ENCODE measurements at regions not wholly inside any gene's neighbourhood (a gene's known extent, or its start where the extent isn't known, plus 50 kb on each side); places are given as distances from the start of the nearest gene placed in this dataset.
A peak's percentile ranks its signal among the peaks of the same experiment; 100 is the strongest.

DNA sequence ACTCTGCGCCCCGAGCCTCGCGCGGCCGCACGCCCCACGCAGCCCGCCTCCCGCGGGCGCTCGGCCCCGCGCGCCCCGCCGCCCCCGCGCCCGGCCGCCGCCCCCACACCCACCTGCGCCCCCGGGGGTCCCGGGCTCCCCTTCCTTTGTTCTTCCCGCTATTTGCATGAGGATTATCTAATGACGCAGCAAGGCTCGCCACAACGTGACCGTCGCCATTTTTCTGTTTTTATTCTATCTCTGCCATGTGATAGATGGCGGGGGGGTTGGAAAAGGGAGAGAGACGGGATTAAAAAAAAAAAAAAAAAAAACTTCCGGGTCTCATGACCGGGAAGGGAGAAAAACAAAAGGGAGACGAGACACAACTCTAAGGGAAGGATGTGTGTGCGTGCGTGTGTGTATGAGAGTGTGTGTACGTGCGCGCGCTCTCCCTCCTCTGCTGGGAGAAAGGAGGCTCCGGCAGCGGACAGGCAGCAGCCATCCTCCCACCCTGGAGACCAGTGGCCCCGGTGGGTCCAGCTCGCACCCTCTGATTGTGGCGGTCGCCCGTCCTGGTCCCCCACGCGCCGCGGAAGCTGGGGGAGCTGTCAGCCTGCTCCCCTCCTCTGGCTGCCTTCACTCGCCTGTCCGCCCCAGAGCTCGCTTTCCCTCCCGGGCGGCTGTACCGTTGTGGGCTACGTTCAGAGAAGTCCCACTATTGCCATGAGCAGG lies 80.4 kb upstream of the AK4 start:
- H3K4me3 ChIP-seq (ENCODE audit: low read depth, low read length), result peak overlapping the region; percentile 79
- TF ChIP-seq, protein P1, sequence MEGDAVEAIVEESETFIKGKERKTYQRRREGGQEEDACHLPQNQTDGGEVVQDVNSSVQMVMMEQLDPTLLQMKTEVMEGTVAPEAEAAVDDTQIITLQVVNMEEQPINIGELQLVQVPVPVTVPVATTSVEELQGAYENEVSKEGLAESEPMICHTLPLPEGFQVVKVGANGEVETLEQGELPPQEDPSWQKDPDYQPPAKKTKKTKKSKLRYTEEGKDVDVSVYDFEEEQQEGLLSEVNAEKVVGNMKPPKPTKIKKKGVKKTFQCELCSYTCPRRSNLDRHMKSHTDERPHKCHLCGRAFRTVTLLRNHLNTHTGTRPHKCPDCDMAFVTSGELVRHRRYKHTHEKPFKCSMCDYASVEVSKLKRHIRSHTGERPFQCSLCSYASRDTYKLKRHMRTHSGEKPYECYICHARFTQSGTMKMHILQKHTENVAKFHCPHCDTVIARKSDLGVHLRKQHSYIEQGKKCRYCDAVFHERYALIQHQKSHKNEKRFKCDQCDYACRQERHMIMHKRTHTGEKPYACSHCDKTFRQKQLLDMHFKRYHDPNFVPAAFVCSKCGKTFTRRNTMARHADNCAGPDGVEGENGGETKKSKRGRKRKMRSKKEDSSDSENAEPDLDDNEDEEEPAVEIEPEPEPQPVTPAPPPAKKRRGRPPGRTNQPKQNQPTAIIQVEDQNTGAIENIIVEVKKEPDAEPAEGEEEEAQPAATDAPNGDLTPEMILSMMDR (conservative IDR thresholded peaks at IDR 0.05; ENCODE audit: low read depth, low read length), result no peak

DNA sequence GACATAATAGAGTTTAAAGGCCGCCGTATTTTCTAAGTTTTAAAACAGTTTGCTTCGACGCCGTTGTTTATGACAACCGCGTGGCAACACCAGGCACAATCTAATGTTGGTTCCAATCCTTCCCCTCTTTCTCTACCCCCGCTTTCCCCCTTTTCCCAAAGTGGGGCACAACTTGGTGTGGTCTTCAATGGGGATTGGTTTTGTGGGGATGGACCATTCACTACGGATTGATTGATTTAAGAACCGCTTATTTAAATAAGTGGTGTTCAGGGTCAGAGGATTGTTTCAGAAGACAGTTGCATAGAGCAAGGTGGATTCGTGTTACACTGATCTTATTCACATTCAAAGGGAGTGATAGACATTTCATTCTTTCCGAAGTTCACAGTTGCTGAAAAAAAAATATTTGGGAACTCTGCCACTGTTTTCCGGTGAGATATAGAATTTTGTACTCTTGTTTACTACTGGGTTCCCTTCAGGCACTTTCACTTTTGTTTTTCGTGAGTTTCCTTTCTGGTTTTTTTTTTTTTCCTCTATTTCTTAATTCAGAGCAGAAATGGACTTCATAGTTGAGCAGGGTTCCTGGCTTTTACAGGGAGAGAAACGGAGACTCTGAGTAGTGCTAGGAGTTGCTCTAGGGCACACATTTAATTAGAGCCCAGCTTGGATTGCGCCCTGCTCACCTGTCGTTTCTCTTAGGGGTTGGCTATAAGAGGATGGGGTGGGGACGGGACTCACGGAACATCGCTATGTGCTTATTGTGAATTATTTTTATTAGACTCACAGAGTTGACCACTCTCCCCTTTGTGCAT lies 79.6 kb upstream of the AK4 start:
- TF ChIP-seq, protein P1 (conservative IDR thresholded peaks at IDR 0.05; ENCODE audit: low read depth, low read length), result no peak
- no peak for DNase-seq (ENCODE audit: low read depth)
- peak overlapping the region; percentile 79 for H3K4me3 ChIP-seq (ENCODE audit: low read depth, low read length)

More for the DNA sequence above, 80.4 kb upstream of the AK4 start:
- DNase-seq (ENCODE audit: low read depth), result no peak

- TF ChIP-seq, protein P1 (conservative IDR thresholded peaks at IDR 0.05; ENCODE audit: low read depth, low read length), result no peak
- no peak for DNase-seq (ENCODE audit: low read depth)
- H3K4me3 ChIP-seq (ENCODE audit: low read depth, low read length), result peak overlapping the region; percentile 79
Observed at GRCh38 chr1:65069011-65069565, 78.9 kb upstream of the AK4 start.

DNA sequence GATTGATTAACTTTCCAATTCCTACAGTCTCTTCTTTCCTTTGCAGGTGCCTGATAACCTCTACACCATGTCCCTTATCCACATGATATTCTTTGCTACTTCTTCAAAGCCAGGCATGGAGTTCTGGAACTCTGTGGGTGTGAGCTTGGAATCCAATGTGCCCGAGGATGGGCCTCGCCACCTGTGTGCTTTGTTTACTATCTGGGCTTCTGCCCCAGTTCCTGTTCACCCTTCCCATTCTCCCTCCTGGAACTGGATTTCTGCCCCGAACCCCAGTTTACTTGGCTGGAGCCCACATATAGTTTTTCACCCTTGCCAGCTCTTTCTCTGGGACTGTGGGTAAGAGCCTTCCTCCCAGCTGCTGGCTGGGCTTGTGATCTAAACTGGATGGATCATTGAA lies 75.2 kb upstream of the AK4 start:
- no peak for DNase-seq (ENCODE audit: low read depth)
- TF ChIP-seq, protein P1 (conservative IDR thresholded peaks at IDR 0.05; ENCODE audit: low read depth, low read length), result no peak

GRCh38 chr1:65075123-65075976 lies 72.7 kb upstream of the AK4 start:
- no peak overlapping the region for H3K4me3 ChIP-seq (ENCODE audit: low read depth, low read length)
- TF ChIP-seq, protein P1 (conservative IDR thresholded peaks at IDR 0.05; ENCODE audit: low read depth, low read length), result peak; percentile 89
- no peak for DNase-seq (ENCODE audit: low read depth)

More for the DNA sequence above, 75.2 kb upstream of the AK4 start:
- no peak overlapping the region for H3K4me3 ChIP-seq (ENCODE audit: low read depth, low read length)

- DNase-seq (ENCODE audit: low read depth), result no peak
- TF ChIP-seq, protein P1 (conservative IDR thresholded peaks at IDR 0.05; ENCODE audit: low read depth, low read length), result no peak
- no peak overlapping the region for H3K4me3 ChIP-seq (ENCODE audit: low read depth, low read length)
Observed at GRCh38 chr1:65077369-65077768, 70.6 kb upstream of the AK4 start.

Data from epithelial cell of proximal tubule (primary cell).